Stimulated activated CD4-positive, alpha-beta T cell treated with anti-CD3 and anti-CD28 coated beads, Interleukin-4, amount 100 ng/mL, for 1 hour (primary cell): ENCODE measurements at regions not wholly inside any gene's neighbourhood (a gene's known extent, or its start where the extent isn't known, plus 50 kb on each side); places are given as distances from the start of the nearest gene placed in this dataset.
A peak's percentile ranks its signal among the peaks of the same experiment; 100 is the strongest.
"Not testable (repeated sequence)": the region's sequence is repeated elsewhere in the genome, so short reads cannot be mapped to it uniquely, and the experiment has no call there.

ENCODE experiments used
- DNase-seq: peaks from one replicate; pipeline ENCODE4 v3.0.0-alpha.2; 2020

DNA sequence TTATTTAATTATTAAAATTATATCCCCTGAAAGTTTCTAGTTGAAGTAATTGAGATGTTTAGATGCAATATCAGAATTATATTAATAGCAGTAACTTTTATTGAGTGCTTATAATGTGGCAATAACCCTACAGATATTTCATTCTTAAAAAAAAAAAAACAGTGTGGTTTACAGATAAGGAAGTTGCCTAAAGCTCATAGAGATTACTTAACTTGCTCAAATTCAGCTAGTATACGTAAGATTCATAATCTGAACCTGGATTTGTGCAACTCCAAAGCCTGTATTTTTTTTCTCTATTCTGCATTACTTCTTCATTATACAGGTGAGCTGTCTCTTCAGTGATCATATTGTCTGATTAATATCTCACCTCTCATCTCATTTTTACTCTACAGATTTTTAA lies 156.0 kb upstream of the PTBP2 start:
- no peak for DNase-seq

DNA sequence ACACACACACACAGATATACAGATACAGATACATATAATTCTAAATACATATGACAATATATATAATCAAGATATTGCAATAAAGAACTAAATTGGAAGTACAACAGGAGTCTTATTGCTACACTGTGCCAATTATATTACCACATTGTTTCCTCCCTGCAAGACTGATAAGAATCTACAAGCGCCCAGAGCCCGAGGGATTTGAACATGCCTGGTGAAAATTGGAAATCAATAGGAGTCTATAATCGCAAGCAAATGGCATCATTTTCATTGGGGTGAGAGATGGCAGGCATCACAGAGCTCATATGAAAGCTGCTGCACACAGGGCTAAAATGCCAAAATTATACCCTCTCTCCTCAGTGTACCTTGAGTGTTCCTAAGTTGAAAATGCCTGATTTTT lies 152.9 kb upstream of the PTBP2 start:
- no peak for DNase-seq

DNA sequence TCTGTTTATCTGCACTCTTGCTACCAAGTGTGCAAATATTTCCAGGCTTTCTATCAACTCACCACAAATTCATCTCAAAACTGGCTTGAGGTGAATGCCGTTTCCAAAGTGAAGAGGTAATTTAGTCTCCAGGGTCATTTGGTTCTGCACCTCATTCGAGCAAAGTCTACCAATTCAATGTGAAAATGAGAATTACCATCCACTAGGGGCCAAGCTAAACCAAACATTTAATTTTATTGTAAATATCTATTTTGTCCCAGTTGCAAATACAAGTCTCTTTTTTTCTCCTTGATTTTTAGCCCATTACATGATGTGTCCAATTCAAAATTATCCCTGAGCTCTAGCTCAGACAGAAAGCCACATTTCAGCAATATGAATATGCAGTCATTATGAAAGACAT lies 152.3 kb upstream of the PTBP2 start:
- no peak for DNase-seq

DNA sequence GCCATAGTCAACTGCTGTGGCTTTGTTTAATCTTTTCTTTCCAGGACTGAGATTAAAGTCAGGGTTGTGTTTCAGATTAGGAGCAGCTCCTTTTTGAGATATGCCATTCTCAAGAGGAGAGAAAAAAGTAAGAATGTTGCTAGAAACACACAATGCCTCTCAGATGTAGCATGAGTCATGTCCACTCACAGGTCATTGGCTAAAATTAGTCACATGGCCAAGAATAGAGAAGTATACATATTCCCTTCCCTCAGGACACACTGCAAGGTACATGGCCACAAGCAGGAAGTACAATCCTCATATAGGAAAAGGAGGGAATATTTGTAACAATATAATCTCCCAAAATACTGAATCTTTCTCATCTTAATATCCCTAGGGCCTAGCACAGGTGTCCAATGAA lies 141.9 kb upstream of the PTBP2 start:
- no peak for DNase-seq

DNA sequence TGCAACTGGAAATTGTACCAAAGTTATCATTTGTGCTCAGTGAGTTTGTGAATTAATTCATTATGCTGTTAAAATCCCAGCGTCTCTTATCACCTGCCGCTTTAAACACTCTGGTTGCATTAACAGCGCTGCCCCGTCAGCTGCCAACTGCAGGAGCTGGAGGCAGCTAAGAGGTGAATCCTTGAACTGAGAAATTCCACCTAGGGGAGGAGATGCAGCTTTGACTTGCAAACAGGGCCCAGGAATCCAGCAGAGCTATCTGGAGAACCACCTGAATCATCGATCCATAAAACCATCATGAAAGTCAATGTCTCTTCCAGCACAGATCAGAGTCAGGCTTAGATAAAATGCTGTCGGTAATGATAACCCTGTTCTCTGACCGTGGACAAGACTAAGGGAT lies 140.7 kb upstream of the PTBP2 start:
- DNase-seq, result no peak

DNA sequence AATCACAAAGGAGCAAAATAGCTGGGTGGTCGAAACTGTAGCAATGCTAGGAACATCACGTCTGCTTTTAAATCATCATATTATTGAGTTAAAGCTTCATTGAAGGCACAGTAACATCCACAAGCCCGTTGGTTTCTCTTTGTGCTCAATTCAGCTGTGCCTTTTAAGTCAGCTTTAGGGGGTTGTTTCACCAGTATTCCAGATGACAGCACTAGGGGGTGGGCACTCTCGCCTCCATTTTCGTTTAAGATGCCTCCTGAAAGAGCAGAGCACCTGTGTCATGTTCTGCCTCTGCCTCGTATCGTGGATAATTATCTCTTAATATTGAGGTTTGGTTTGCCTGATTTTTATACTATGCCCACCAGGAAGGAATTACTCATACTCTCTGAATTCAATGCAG lies 139.8 kb upstream of the PTBP2 start:
- DNase-seq, result no peak

DNA sequence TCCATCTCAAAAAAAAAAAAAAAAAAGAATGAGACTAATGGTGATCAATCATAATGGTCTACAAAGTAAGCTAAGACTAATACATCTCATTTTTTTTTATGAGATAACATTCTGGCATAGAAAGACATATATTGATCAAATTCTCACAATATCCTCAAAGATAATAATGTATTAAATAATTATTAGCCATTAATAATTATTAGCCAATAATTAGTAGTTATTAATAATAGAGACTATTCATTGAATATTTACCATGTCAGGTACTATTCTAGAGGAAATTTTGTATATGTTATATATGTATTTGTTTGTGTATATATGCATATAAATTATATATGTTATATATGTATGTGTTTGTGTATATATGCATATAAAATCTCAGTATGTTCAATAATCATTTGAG lies 137.7 kb upstream of the PTBP2 start:
- no peak for DNase-seq

DNA sequence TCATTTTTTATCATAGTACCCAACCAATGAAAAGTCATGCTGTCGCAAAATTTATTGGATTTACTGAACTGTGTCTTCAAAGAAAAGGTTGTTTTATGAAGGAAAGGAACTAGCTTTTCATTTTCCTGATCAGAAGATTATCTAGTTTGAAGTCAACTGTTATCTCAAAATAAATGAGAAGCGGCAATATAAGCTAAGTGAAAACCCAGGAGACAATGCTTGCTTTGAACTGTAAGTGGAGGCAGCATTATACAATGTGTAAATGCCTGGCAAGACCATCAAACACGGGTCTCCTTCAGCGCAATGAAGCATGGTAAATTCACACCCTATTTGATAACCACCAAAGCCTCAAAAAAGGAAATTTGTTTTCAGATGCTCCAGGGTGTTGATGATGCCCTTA lies 134.4 kb upstream of the PTBP2 start:
- no peak for DNase-seq

DNA sequence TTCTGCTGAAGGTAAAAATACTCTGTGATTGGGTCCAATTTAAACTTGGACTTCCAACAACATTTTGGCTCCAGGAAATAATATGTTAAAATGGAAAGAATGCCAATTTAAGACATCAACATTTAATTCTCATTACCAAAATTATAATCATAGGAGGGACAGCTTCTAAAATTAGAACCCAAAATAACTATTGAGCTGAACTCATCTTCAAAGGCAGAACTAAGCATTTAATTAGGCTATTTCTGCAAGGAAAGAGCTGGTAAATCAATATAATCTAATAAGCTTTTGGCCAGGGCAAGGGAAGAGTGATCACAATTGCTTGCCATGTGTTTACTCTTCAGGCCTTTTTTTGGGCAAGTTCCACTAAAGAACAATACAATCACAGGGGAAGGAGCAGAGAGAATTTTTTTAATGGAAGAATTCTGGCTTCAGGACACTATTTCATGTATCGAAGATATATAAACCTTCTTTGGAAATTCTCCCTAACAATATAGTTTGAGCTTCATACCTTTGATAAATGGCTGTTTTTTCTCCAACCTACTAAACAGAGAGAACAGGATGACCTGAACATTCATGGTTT lies 133.1 kb upstream of the PTBP2 start:
- no peak for DNase-seq

DNA sequence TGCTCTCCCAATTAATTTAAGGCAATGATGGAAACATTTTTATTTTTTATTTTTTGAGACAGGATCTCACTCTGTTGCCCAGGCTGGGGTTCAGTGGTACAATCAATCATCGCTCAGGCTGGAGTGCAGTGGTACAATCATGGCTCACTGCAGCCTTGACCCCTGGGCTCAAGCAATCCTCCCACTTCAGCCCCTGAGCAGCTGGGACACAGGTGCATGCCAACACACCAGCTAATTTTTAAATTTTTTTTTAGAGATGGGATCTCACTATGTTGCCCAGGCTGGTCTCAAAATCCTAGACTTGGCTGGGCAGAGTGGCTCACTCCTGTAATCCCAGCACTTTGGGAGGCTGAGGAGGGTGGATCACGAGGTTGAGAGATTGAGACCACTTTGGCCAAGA lies 126.1 kb upstream of the PTBP2 start:
- DNase-seq, result not testable (repeated sequence)

DNA sequence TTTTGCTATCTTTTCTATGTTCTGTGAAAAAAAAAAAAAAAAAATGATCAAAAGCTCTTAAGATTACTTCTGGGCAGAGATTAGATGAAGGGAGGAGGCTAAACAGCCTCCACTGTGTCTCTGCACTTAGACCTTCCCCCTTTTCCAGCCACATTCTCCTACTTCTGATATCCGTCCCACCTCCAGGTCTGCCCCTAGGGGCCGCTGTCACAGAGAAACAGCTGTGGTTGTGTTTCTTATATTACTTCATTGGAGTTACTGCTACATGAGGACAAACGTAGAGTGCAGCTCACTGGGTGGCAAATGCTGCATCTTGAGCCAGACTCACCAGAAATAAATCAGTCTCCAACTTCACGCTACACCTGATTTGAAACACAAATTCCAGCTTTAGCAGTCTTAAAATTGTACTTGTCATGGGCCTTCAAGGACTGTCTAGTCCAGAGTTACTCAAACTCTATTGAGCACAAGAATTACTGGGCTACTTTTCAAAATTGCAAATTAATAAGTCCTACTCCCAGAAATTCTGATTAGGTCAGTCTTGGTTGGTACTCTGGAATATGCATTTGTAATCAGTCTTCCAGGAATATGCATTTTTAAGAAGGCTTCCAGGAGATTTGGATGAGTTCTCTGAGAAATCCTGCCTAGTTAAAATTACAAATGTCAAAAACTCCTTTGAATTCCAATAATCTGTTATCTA lies 125.2 kb upstream of the PTBP2 start:
- peak; percentile 6 for DNase-seq

DNA sequence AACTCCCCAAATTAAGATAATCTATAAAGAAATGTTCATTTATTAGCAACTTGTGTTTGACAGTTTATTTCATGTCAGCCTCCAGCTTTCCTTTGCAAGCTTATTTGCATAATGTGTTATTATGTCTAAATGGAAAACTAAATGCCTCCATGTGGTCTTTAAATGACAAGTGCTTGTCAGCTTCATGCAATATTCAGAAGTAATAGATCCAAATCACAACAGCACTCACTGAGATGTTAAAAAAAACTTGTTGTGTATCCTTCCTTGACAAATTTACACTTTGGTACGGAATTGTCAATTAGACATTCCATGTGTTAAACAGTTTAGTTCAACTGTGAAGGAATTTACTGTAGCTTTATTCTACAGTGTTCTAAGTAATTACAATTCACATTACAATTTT lies 124.4 kb upstream of the PTBP2 start:
- DNase-seq, result no peak

DNA sequence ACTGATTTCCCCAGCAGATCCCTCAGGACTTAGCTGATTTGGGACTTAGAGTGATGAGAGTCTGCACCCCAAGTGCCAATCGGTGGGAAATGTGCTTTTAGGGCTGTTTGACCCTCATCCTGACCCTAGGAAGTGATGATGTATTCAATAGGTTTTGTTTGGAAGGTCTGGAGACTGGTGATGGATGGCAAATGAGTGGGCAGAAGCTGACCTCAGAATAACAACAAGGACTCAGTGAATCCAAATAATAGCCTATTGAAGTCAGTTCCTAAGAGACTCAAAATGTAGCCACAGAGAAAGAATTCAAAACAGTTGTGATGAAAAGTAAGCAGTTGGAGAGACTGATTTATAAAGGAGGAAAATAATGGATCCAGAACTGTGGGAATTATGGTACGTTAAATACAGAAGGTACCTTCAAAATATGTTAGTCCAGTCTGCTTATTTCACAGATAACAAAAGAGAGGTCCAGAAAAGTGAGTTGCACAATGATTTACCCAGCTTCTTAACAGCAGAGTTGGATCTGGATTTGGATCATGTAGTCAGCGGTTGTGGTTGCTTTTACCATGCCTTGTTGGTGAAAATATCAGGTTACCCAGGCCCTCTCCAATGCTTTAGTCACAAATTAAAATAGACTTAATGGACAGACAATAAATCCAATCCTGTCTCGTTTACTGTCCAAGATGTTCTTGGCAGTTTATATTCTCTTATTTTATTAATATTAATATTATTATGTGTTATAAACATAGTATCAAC lies 123.0 kb upstream of the PTBP2 start:
- DNase-seq, result no peak

DNA sequence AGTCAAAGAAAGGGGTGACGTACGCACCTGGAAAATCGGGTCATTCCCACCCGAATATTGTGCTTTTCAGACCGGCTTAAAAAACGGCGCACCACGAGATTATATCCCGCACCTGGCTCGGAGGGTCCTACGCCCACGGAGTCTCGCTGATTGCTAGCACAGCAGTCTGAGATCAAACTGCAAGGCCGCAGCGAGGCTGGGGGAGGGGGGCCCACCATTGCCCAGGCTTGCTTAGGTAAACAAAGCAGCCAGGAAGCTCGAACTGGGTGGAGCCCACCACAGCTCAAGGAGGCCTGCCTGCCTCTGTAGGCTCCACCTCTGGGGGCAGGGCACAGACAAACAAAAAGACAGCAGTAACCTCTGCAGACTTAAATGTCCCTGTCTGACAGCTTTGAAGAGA lies 117.0 kb upstream of the PTBP2 start:
- DNase-seq, result not testable (repeated sequence)

DNA sequence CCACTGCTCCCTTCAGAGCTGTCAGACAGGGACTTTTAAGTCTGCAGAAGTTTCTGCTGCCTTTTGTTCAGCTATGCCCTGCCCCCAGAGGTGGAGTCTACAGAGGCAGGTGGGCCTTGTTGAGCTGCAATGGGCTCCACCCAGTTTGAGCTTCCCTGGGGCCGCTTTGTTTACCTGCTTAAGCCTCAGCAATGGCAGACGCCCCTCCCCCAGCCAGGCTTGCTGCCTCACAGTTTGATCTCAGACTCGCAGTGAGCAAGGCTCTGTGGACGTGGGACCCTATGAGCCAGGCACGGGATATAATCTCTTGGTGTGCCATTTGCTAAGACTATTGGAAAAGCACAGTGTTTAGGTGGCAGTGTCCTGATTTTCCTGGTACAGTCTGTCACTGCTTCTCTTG lies 104.2 kb upstream of the PTBP2 start:
- DNase-seq, result not testable (repeated sequence)

DNA sequence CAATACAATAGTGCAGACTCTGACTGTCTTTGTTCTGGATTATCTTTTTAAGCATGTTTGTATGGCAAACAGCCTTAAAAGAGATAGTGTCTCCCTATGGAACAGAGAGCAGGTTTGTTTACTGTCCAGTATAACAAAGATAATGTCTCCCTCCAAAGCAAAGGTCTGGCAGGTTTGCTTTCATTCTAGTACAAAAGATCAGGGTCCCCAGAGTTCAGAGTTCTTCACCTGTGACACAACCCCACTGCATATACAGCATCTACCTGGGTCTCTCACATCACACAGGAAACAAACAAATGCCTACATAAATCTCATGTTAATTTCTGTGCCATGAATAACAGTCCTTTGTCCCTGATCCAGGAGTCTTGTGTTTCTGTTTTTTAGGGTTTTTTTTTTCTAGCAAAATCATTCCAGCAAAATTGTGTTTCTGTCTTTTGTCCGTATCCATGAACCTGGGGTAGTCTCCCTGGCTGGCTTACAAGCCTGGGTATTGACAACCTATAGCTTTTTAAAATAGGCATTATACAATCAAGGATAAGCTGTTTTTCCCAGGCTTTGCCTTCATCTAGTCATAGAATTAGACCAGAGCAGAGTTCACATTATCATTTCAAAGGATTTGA lies 89.4 kb upstream of the PTBP2 start:
- DNase-seq, result no peak

DNA sequence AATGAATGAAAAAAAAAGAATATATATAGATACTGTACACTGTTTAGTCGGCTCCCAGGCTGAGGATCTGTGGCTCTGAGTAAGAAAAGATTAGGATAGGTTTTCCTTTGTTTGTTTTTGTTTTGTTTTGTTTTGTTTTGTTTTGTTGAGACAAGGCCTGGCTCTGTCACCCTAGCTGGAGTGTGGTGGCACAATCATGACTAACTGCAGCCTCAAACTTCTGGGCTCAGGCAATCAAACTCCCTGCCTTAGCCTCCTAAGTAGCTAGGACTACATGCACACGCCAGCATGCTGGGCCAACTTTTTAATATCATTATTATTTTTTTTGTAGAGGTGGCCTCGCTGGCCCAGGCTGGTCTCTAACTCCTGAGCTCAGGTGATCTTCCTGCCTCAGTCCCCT lies 87.9 kb upstream of the PTBP2 start:
- DNase-seq, result no peak

DNA sequence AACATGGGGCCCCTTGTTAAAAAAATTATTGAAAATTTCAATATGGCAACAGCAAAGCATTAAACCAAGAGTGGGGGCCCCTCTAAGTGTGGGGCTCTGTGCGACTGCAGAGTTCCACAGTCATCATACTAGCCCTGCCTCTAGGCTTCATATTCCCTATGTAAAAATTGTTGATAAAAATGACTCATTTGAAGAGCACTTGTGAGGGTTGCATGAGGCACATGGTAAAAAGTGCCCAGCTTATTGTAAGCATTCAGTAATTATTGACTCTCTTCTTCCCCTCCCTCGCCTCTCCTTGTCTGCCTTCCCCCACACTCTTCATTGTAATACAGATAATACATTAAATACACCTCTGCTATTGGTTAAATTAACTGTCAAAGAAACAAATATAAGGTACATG lies 86.7 kb upstream of the PTBP2 start:
- no peak for DNase-seq

DNA sequence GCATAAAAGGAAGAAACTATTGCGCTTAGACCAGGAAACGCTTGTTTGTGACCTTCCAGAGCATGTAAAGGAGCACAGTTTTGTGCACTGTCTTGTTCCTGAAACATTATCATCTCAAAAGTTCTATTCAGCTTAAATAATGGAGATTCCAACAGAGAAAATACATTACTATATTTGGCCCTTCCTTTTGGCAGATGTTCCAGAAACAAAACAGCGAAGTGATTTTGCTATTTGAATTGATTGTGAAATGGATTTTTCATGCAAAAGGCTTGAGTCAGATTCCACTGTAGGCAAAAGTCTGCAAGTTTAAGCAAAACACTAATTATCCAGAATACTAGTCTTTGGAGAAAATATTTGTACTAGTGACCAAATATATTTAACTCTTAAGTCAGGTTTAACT lies 80.3 kb upstream of the PTBP2 start:
- DNase-seq, result no peak

DNA sequence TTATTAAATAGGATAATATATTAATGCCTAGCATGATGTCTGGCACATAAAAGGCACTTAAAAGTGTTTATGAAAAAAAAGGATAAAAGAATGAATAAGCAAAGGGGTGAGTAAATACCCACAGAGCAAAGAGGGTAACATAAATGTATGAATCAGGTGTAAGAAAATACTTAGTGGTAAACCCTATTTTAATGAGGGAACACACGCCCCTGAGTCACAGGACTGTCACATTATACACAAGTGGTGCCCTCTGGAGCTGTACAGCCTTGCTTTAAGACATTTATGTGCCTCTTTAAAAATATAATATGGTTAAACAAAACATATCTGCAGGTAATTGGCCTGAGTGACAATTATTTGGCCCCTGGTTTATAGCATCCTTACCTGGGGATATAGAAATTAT lies 78.1 kb upstream of the PTBP2 start:
- DNase-seq, result no peak

DNA sequence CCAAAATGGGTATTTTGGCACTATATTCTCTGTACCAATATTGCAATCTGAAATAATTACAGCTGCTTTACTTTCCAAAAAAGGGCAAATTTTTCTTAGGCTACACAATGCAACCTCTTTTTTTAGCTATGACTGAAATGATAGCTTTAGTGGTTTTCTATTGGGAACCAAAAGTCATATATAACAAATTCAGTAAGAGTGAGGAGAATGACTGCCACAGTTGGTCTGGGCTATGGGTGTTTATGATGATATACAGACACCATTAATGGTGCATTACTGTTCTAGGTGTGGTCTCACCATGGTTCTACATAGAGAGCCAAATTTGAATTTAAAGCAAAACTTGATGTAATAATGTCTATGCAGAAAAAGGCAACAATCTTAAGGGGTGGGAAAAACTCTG lies 72.3 kb upstream of the PTBP2 start:
- no peak for DNase-seq

DNA sequence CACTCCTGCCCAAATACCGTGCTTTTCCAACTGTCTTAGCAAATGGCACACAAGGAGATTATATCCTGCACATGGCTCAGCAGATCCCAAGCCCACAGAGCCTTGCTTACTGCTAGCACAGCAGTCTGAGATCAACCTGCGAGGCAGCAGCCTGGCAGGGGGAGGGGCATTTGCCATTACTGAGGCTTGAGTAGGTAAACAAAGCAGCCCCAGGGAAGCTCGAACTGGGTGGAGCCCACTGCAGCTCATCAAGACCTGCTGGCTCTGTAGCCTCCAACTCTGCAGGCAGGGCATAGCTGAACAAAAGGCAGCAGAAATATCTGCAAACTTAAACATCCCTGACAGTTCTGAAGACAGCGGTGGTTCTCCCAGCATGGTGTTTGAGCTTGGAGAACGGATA lies 70.1 kb upstream of the PTBP2 start:
- DNase-seq, result no peak

DNA sequence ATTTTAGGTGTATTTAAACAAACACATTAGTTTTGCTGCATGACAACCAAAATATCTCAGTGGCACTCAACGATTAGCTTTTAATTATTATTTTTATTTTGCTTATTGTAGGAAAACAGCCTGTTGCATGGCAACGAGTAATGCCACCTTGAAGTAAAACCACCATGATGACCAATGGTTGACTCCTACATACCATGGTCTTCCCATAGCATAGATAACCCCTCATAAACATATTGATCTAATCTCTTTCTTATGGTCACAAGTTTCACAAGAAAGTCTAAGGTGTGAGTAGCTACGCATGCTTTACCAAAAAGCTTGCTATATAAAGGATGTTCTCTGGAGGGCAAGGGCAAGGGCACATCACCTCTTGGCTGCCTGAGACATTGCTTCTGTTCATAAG lies 61.5 kb upstream of the PTBP2 start:
- DNase-seq, result no peak

DNA sequence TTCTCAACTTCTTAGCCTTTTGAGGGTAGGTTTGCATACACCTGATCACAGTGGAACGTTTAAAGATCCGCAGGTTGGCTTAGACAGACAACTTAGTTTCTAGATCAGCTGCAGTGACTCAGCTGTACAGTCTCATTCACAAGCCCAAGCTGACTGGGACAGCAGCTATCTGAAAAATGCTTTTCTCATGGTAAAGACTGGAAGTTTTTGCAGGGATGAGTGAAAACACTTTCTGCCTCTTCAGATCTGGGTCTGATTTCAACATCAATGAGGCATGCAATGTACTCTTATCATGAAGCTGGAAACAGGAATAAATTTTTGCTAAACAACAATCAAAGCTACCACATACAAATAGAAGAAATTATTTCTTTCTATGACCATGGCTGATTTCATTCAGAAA lies 61.1 kb upstream of the PTBP2 start:
- DNase-seq, result no peak
